ENCODE measurements at regions not wholly inside any gene's neighbourhood (a gene's known extent, or its start where the extent isn't known, plus 50 kb on each side); places are given as distances from the start of the nearest gene placed in this dataset.

DNA sequence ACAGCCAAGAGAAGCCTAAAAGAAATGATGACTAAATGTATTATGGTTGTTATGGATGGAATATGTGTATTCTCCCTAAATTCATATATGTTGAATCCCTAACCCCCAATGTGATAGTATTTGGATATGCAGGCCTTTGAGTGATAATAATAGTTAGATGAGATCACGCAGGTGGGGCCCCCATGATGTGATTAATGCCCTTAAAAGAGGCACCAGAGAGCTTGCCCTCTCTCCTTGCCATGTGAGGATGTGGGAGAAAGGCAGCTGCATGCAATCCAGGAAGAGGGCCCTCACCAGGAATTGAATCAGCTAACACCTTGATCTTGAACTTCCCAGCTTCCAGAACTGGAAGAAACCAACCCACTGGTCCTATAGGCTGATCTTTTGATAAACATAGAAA lies 190.6 kb upstream of the TCF21 start:
- TF ChIP-seq CTCF (IDR thresholded peaks at IDR 0.05; ENCODE audit: control insufficient read depth, extremely low read depth, insufficient read depth): no peak
- H3K4me3 ChIP-seq (ENCODE audit: low read depth, low read length): no peak overlapping the region
- no peak for DNase-seq (ENCODE audit: low read depth)

- DNase-seq (ENCODE audit: low read depth): no peak
- TF ChIP-seq CTCF (IDR thresholded peaks at IDR 0.05; ENCODE audit: control insufficient read depth, extremely low read depth, insufficient read depth): no peak
- H3K4me3 ChIP-seq (ENCODE audit: low read depth, low read length): no peak overlapping the region
These were observed 189.1 kb upstream of the TCF21 start for GRCh38 chr6:133699741-133700385.

DNA sequence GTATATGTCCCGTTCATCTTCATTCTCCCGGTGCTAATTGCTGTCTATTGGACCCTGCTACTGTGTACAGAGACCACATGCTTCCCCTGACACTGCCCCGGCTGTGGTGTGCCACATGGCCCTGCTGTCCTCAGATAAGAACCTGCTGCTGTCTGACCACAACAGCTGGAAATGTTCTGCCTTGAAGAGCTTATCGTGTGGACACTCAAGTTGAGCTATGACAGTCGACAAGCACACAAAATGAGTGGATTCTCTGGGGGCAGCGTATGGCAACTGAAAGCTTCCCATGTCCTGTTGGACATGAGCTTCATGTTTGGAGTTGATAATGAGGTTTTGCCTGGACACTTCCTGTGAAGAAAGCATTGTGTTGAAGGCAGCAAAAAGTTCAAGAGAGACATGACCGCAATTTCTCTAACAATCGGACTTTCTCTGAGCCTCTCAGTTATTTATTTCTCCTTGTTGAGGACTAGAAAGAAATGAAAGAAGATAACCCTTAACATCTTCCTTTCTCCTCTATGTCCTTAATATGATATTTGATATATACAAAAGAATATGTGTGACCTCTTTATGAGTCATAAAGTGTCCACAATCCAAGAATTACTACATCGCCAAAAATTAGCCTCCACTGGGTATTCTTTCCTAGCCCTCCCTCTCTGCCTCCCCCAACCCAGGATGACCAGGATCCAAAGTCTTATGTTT lies 187.1 kb upstream of the TCF21 start:
- no peak for TF ChIP-seq CTCF (IDR thresholded peaks at IDR 0.05; ENCODE audit: control insufficient read depth, extremely low read depth, insufficient read depth)
- no peak for DNase-seq (ENCODE audit: low read depth)
- H3K4me3 ChIP-seq (ENCODE audit: low read depth, low read length): no peak overlapping the region

- TF ChIP-seq CTCF (IDR thresholded peaks at IDR 0.05; ENCODE audit: control insufficient read depth, extremely low read depth, insufficient read depth): no peak
- no peak overlapping the region for H3K4me3 ChIP-seq (ENCODE audit: low read depth, low read length)
- no peak for DNase-seq (ENCODE audit: low read depth)
These were observed 184.5 kb upstream of the TCF21 start for GRCh38 chr6:133704371-133704770.

DNA sequence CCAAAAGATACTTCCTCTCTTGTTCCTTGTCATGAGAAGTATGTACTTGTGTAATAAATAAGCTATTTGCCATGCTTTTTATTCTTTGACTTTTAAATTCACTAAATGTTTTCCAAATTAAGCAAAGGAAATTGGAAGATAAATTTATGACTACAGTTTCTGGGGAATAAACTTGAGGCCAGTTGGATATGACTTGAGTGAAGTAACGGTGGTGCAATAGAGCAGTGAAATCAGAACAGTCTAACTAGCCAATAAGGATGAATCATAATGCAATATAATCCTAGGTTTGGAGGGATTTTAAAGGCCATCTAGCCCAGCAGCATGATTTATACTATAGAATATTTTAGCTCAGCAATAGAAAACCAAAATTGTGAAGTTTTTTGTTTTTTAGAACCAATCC lies 183.8 kb upstream of the TCF21 start:
- no peak for DNase-seq (ENCODE audit: low read depth)
- H3K4me3 ChIP-seq (ENCODE audit: low read depth, low read length): no peak overlapping the region

GRCh38 chr6:133705731-133706130 lies 183.2 kb upstream of the TCF21 start:
- DNase-seq (ENCODE audit: low read depth): no peak
- TF ChIP-seq CTCF (IDR thresholded peaks at IDR 0.05; ENCODE audit: control insufficient read depth, extremely low read depth, insufficient read depth): no peak

More for the DNA sequence above, 183.8 kb upstream of the TCF21 start:
- no peak for TF ChIP-seq CTCF (IDR thresholded peaks at IDR 0.05; ENCODE audit: control insufficient read depth, extremely low read depth, insufficient read depth)

GRCh38 chr6:133707456-133707855 lies 181.5 kb upstream of the TCF21 start:
- no peak for DNase-seq (ENCODE audit: low read depth)
- TF ChIP-seq CTCF (IDR thresholded peaks at IDR 0.05; ENCODE audit: control insufficient read depth, extremely low read depth, insufficient read depth): no peak
- no peak overlapping the region for H3K4me3 ChIP-seq (ENCODE audit: low read depth, low read length)

More at GRCh38 chr6:133705731-133706130, 183.2 kb upstream of the TCF21 start:
- no peak overlapping the region for H3K4me3 ChIP-seq (ENCODE audit: low read depth, low read length)
